ENCODE measurements at regions not wholly inside any gene's neighbourhood (a gene's known extent, or its start where the extent isn't known, plus 50 kb on each side); places are given as distances from the start of the nearest gene placed in this dataset.

DNA sequence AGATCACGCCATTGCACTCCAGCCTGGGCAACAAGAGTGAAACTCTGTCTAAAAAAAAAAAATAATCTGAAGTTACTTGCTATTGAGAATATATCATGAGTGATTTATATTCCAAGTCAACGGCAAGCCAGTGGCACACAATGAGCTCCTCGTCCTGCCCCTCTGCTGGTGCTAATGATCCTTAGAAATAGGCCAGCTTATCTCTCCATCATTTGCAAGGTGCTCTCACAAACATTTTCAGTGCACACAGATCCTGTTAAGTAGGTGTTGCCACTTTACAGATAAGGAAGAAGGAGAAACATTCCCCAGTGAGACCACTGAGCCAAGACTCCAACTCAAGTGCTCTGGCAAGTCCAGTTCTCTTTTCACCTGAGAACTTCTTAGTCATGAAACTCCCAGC is 91.3 kb upstream of the GPR45 start:
- no peak for DNase-seq (ENCODE audit: low read depth)

DNA sequence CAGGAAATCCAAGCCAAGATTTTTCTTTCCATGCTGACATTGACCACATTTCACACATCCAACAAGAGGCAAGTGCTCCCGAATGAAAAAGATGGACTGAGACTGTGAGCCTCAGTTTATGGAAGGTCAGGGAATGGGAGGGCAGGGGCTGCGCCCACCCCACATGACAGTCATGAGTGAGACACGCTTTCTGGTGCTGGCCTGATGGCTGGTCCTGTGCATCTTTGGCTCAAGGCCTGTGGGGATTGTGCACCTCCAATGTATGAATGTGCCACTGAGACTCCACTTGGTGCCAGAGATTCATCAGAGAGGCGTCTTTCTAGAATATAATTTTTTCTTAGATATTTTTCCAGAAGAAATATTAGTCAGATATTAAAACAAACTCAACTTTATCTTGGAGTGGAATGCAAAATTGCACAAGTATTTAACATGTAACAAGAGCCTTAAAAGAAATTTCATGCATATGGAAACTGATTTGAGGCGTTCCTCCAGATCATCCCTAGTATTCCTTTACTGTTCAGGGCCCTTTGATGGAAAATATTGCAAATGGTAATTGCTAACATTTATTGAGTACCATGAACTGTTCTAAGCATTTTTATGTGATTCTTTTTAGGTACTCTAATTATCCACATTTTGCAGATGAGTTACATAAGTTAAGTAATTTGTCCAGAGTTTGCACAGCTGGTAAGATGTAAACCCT is 87.3 kb upstream of the GPR45 start:
- DNase-seq (ENCODE audit: low read depth) = no peak

DNA sequence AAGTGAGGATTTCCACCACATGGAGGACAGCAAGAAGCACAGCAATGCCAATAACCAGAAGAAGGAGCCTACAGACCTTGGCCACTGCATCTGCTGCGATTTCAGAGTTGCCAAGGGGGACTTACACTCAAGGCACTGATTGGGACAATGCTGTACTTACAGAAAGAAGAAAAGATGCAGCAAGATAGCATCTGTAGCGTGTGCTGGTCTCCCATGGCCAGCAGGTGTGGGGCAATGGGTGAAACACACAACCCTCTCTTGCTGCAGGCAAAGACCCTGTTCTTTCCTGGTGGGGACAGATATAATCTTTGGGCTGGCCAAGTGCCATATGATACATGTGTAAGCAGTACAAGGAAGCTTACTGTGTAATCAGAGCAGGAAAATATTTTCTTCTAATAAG is 85.4 kb upstream of the GPR45 start:
- DNase-seq (ENCODE audit: low read depth) = no peak

DNA sequence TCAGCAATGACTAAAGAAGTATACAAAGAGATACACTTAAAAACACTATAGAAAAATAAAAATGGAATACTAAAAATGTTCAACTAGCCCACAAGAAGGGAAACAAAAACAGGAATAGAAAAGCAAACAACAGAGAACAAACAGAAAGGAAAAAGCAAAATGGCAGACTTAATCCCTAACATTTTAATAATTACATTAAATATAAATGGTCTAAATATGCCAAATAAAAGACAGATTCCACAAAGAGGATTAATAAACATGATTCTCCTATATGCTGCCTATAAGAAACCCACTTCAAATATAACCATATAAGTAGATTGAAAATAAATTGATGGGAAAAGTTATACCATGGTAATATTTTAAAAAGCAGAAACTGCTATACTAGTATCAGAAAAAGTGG is 83.5 kb upstream of the GPR45 start:
- DNase-seq (ENCODE audit: low read depth) = no peak

DNA sequence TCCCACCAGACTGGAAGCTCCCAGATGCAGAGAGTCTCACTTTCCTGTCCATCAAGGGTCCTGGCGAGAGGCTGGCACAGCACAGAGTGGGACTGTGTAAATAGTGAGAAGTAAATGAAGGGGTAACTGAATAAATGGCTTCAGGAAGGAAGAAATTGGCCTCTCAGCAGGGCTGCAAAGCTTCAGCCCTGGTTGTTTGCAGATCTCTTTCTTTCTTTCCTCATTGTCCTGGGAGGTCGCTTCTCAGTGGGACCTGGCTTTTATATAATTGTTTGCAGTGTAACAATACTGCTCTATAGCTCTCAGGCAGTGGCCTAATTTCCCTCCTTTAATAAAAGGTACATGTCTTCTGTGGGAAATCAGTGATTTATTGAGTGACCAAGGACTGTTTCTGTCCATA is 74.9 kb upstream of the GPR45 start:
- DNase-seq (ENCODE audit: low read depth) = no peak

DNA sequence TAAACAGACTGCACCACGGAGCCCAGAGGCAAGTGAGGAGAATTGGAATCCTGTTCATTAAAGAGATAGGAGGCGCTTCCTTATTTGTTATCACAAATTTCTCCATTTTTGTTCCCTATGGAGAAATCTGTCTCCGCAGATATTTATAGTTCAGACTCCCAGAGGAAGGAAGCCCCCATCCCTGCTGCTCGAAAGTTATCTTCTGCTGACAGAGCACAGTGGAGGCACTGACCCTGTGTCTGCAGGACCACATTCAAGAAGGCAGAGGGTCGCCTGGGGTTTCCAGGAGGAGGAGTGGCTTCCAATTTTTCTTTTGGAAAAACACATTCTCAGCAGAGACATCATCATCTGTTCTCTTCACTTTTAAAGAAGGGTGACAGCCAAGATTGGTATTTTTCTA is 73.0 kb upstream of the GPR45 start:
- no peak for DNase-seq (ENCODE audit: low read depth)

DNA sequence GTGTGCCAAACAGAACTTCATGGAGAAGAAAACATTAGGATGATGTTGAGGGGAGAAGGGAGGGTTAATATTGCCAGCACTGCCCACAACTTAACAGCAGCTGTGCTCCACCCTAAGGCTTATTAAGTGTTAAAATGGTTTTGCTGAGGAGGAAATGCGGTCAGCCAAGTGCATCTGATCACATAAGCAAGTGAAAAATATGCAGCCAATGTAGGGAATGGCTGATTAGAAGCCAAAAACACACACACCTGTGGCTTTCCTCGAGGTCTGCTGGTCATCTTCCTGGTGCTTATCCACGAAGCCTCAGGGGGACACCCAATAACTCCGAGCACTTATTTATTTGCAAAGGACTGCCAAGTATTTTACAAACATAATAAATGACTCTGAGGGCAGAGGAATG is 66.3 kb upstream of the GPR45 start:
- DNase-seq (ENCODE audit: low read depth) = peak; percentile 1

DNA sequence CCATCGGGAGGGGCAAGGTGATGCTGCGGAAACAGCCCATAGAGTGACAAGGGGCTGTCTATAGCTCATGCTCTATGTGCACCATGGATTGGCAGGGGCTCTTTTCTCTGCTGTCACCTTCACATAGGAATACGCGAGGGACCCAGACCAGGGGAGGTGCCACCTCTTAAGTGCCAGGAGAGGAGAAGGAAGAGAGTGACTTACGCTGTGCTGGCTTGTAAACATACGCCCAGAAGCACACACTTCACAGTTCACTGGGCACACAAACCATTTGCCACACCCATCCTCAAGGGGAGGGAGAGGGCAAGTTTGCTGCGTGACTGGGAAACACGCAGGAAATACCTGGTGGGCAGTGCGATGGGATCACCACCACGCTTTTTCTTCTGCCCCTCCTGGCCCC is 65.1 kb upstream of the GPR45 start:
- no peak for DNase-seq (ENCODE audit: low read depth)

DNA sequence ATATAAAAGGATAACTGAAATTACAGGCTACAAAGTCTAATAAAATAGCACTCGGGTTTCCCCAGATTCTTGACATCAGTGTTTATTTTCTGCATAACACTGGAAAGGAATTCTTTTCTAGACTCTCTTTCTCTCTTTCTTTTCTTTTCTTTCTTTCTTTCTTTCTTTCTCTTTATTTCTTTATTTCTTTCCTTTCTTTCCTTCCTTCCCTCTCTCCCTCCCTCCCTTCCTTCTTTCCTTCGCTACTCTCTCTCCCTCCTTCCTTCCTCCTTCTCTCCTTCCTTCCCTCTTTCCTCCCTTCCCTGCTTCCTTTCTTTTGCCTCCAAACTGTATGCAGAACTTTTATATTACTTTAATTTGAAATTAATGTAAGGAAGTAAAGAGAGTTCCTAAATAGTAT is 64.5 kb upstream of the GPR45 start:
- no peak for DNase-seq (ENCODE audit: low read depth)

DNA sequence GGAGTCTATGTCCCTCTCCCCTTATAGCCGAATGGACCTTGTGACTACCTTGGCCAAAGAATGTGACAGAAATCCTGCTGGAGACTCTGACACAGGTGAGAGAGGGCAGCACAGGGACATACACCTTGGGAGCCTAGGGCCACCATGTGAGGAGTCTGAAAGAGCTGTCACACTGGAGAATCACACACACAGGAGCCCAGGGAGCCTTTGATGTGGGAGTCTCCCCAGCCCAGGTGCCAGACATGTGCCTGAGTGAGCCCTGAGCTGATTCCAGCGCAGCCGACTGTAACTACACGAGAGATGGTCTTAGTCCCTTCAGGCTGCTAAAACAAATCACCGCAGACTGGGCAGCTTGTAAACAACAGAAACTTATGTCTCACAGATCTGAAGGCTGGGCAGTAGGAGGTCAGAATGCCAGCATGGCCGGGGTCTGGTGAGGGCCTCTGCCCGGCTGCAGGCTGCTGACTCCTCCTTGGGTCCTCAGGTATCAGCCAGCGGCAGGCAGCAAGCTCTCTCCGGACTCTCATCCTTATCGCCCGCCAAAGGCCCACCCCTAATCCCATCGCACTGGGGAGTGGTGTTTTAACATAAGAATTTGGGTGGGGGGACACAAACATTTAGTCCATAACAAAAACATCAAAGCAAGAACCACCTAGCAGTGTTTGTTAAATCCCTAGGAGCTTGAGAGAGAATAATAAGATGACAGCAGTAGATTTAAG is 63.8 kb upstream of the GPR45 start:
- no peak for DNase-seq (ENCODE audit: low read depth)

DNA sequence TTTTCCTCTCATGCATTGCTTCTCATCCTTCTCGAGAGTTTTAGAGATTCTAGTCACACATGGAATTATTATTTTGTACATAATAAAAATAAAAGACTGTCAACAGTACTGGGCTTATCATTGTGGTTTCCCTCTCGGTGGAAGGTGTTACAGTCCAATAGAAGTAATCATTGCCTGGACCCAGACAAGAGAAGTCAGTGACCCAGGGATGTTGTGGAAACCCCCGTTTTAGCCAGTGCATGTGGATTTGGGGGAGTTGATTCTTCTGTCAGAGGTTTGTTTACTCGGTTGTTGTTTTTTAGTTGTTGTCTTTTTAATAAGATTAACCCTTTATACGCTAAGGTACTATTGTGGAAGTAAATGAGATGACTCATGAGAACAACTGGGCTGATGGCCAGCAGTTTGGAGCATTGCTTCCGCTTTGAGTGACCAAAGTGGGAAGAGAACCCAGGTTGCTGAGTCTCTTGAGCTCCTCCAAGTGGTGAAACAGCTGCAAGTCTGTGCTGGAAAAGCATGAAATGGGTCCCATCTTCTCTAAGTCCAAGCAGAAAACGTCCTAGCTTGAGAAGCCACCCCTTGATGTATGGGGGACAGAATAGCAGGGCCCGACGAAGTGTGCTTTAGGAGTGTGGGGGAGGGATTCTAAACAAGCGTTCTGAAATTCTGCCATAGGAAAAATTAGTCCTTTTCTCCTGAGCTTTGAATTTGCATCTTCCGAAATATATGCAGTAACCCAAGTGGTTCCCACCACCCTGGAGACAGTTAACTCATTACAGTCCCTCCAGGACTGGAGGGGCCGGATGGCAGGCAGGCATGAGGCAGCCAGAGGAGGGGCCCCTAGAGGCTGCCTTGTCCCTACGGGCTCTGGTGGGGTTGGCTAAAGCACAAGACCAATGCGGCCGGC is 61.8 kb upstream of the GPR45 start:
- peak; percentile 36 for DNase-seq (ENCODE audit: low read depth)

DNA sequence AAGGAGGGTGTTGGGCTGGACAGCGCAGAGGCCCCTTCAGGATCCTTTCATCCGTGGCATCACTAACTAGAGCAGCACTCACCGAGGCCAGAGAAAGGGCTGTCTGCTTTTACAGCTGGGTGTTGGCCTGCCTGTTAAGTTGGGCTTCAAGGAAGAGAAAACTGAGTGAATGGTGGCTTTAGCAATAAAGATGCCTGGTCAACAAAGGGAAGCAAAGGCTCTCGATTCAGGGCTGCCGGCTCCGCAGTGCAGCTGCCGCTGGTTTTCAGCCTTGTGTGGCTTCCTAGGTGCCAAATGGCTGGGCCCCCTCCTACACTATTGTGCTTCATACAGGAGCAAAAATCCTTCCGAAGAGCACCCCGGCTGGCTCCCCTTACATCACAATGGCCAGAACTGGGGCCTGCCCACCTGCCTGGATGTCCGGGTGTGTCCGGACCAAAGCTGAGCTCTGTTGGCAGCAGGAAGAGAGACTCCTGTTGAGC is 61.0 kb upstream of the GPR45 start:
- no peak for DNase-seq (ENCODE audit: low read depth)

DNA sequence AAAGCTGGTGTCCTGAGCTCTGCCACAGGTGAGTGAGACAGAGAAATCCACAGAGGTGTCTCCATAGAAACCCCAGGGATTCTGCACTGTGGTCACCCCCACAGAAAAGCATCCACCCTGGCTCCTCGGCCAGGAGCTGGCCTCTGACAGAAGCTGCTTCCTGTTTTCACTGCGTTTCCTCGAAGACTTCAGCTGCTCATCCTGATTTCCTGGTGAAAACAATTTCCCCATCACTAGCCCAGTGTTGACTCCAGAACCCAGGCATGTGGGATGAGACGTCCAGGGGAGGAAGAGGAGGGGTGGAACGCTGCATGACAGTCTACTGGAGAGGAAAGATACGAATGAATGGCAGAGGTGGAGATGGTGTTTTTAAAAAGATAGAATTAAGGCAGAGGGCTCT is 60.3 kb upstream of the GPR45 start:
- DNase-seq (ENCODE audit: low read depth) = no peak

DNA sequence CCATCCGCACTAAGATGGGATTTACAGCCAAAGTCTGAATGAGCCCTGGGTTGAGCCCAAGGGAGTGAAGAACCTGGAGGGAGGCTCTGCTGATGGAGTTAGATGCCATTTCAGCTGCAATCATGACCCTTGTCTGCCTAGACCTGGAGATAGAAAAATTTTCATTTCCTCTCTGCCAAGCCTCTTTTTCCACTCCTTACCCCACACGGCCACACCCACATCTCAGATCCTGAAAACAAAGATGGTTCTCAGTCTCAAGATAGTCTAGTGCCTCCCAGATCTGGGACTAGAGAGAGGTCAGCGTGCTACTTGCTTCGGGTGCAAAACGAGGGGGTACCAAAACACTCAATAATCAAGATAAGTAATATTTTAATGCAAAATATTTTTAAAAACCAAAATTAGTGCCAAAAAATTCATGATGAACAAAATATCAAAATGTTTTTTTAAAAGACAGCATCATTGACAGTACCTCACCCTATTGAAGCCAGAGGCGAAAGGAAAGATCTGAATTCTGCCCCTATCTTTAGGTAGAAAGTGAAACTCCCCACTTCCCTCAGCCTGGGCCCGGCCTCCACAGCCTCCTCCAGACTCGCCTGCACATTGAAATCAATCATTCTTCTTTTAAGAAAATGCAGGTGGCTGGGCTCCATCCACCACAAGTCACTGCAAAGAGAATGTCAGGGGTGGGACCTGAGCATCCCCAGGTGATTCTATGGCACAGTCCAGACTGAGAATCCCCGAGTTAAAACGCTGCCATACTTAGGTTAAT is 57.8 kb upstream of the GPR45 start:
- no peak for DNase-seq (ENCODE audit: low read depth)

DNA sequence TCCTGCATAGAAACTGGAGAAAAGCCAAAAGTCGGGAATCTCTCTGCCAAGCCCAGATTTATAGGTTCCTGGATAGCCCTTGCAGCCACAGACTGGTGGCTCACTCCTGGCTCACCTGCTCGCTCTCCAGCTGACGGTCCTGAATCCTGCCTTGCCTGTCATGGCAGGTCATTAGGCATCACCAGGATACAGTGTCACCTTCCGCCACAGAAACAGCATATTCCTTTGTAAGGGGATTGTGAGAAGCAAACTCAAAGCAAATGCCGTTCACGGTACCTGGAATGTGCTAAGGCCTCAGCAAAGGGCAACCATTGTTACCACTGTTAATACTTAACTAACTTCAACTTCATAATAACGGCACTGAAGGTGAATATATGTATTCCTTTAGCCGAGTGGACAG is 57.1 kb upstream of the GPR45 start:
- DNase-seq (ENCODE audit: low read depth) = no peak

DNA sequence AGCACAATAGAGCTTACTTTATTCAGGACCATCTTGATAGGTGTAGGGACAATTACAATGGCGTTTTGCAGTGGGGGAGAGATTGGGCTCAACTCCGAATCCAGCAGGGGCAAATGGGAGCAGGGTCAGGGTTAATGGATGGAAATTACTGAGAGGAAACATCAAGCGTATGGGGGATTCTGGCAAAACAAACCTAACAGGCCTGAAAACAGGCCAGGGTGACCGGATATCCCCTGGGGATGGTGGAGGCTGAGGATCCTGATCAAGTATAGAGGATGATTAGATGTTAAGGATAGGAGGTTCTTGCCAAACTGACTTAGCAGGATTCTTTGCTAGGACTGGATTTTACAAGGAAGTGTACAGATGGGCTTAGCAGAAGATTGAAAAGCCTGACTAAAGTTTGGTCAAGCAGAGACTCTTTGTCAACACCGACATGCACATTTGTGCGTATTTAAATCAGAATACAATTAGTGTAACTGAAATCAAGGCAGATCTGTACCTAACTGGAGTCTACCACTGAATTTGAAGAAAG is 54.5 kb upstream of the GPR45 start:
- no peak for DNase-seq (ENCODE audit: low read depth)

DNA sequence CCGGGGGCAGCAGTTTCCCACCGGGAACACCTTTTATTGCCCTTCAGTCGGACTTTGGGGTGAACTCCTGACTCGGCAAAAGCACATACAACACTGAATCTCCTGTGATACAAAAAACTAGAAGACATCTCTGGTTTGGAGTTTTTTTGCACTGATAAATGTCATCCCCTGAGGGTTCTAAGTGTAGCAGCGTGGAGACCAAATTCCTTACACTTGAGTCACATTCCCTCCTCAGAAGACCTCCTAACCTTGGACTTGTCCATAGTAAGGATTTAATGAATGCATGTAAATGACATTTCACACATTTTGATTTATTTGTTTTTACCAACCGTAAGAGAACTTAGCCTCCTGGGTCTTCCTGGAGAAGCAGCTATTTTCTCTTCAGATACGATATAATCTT is 54.0 kb upstream of the GPR45 start:
- DNase-seq (ENCODE audit: low read depth) = no peak

DNA sequence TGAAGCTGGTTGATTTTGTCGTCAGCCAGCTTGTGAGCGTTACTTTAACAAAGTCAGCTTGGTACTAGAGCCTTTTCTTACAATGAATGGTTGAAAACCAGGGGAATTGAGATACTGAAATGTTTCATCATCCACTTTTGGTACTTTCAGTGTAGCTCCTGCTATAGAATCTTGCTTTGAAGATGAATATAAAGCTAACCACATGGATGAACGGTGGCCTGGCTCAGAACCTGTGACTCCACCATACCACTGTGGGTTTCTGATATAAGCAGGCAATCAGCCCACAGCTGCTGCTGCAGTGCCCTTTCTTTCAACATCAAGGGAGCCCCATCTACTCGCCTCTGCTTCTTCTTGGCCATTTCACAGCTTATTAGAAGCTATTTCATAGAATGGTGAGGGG is 53.2 kb upstream of the GPR45 start:
- no peak for DNase-seq (ENCODE audit: low read depth)
